Keratinocyte (primary cell): ENCODE measurements at regions not wholly inside any gene's neighbourhood (a gene's known extent, or its start where the extent isn't known, plus 50 kb on each side); places are given as distances from the start of the nearest gene placed in this dataset.

ENCODE experiments used
- DNase-seq: peaks from one replicate; pipeline ENCODE4 v3.0.0-alpha.2; 2011; ENCODE audit warnings: low read depth, missing footprints, low spot score
- FAIRE-seq: peaks from 2 replicates; lab custom pipeline; 2011; peaks lifted over from hg19 to GRCh38; lab: Jason Lieb, UNC
- H2AFZ ChIP-seq: 2 replicates; pipeline ENCODE4 v1.6.0; 2012; ENCODE audit warnings: low read length, control low read depth, inconsistent platforms; ENCODE audit not compliant: control insufficient read depth
- H3K27ac ChIP-seq: 2 replicates; pipeline ENCODE4 v1.5.1; 2011; ENCODE audit warnings: low read length; ENCODE audit not compliant: control insufficient read depth, insufficient read depth
- H3K27me3 ChIP-seq: 3 replicates; pipeline ENCODE4 v1.6.0; 2011; ENCODE audit warnings: low read length; ENCODE audit not compliant: control insufficient read depth, insufficient read depth; ENCODE audit errors: extremely low read depth
- H3K36me3 ChIP-seq, 2 experiments: 2 replicates in 1 of 2; 3 replicates in 1 of 2; pipeline ENCODE4 v1.5.1; 2011; ENCODE audit warnings: low read length in 2 of 2, mild to moderate bottlenecking in 1 of 2; ENCODE audit not compliant: control insufficient read depth in 2 of 2, insufficient read depth in 2 of 2; ENCODE audit errors: extremely low read depth in 1 of 2
- H3K4me1 ChIP-seq: 3 replicates; pipeline ENCODE4 v1.5.1; 2011; ENCODE audit warnings: low read length; ENCODE audit not compliant: control insufficient read depth, insufficient read depth; ENCODE audit errors: extremely low read depth
- H3K4me2 ChIP-seq: 3 replicates; pipeline ENCODE4 v1.6.0; 2011; ENCODE audit warnings: low read depth, low read length; ENCODE audit not compliant: control insufficient read depth, insufficient read depth; ENCODE audit errors: extremely low read depth
- H3K4me3 ChIP-seq, 3 experiments: fragments of 200-600 bp in 1 of 3; sonication (generic) in 1 of 3; 2 replicates in 2 of 3; 3 replicates in 1 of 3; pipeline ENCODE4 v1.5.1; 2011 to 2016; ENCODE audit warnings: low read length in 3 of 3, mild to moderate bottlenecking in 3 of 3, control low read depth in 2 of 3, inconsistent platforms in 1 of 3, low read depth in 1 of 3, mixed read lengths in 1 of 3, mixed run types in 1 of 3, moderate library complexity in 1 of 3; ENCODE audit not compliant: control insufficient read depth in 2 of 3, insufficient read depth in 2 of 3; ENCODE audit errors: extremely low read depth in 1 of 3
- H3K79me2 ChIP-seq: 2 replicates; pipeline ENCODE4 v1.6.0; 2012; ENCODE audit warnings: low read length; ENCODE audit not compliant: control insufficient read depth, insufficient read depth
- H3K9ac ChIP-seq: 3 replicates; pipeline ENCODE4 v1.6.0; 2011; ENCODE audit warnings: low read length; ENCODE audit not compliant: control insufficient read depth, insufficient read depth; ENCODE audit errors: extremely low read depth
- H3K9me1 ChIP-seq: 3 replicates; pipeline ENCODE4 v1.6.0; 2011; ENCODE audit warnings: low read length; ENCODE audit not compliant: control insufficient read depth, insufficient read depth; ENCODE audit errors: extremely low read depth
- H3K9me3 ChIP-seq: 2 replicates; pipeline ENCODE4 v1.5.1; 2012; ENCODE audit warnings: low read depth, low read length; ENCODE audit not compliant: control insufficient read depth
- H4K20me1 ChIP-seq: 3 replicates; pipeline ENCODE4 v1.6.0; 2011; ENCODE audit warnings: low read length; ENCODE audit not compliant: control insufficient read depth, insufficient read depth; ENCODE audit errors: extremely low read depth
- CTCF ChIP-seq, 3 experiments: IDR thresholded peaks in 1 of 3; conservative IDR thresholded peaks in 1 of 3; optimal IDR thresholded peaks in 1 of 3; 2 replicates in 2 of 3; 3 replicates in 1 of 3; pipeline versions ENCODE3 to v1.5.1; 2011; ENCODE audit warnings: low read length in 3 of 3, mild to moderate bottlenecking in 3 of 3, moderate library complexity in 2 of 3, control low read depth in 1 of 3, inconsistent platforms in 1 of 3; ENCODE audit not compliant: insufficient read depth in 2 of 3; ENCODE audit errors: extremely low read depth in 1 of 3
- EZH2 ChIP-seq: IDR thresholded peaks from one replicate; pipeline ENCODE4 v1.6.1; 2012; ENCODE audit warnings: inconsistent platforms, mild to moderate bottlenecking, low read length, moderate library complexity
- dilution Hi-C: fragments of 300-500 bp; cut with MboI; formaldehyde crosslinking; loops from one replicate; pipeline ENCODE4 v1.7.0; 2020; ENCODE audit warnings: low sequenced_read_pairs; ENCODE audit not compliant: extremely low pct_ligation_motif_present

- Histone ChIP-seq H3K4me1 (no peaks in the 10 kb centered on the region), H3K9ac (no peak overlapping the region), H2AFZ (no peak overlapping the region), H3K9me1 (no peaks in the 10 kb centered on the region), H3K79me2 (no peaks in the 10 kb centered on the region), H3K4me2 (no peak overlapping the region), H3K27ac (no peak overlapping the region), H4K20me1 (no peaks in the 10 kb centered on the region), H3K9me3 (no peaks in the 10 kb centered on the region), H3K36me3 (no peaks in the 10 kb centered on the region), H3K4me3 (no peak overlapping the region), H3K27me3 (no peaks in the 10 kb centered on the region)
- no peak for FAIRE-seq
- dilution Hi-C loops = no loop called here
- TF ChIP-seq EZH2 (no peak), CTCF (optimal IDR thresholded peaks at IDR 0.05 in 1 of 3, IDR thresholded peaks at IDR 0.05 in 1 of 3, conservative IDR thresholded peaks at IDR 0.05 in 1 of 3; ENCODE audit: extremely low read depth in 1 of 3, insufficient read depth in 2 of 3, low read length in 3 of 3) (no peak)
- DNase-seq = no peak
These were observed 149.7 kb downstream of the NMUR2 start for GRCh38 chr5:152255411-152255810.

- Histone ChIP-seq H3K36me3 (no peaks in the 10 kb centered on the region), H4K20me1 (no peaks in the 10 kb centered on the region), H3K4me2 (no peak overlapping the region), H3K4me3 (no peak overlapping the region), H3K4me1 (no peaks in the 10 kb centered on the region), H3K9me3 (no peaks in the 10 kb centered on the region), H2AFZ (no peak overlapping the region), H3K27ac (no peak overlapping the region), H3K79me2 (no peaks in the 10 kb centered on the region), H3K9me1 (no peaks in the 10 kb centered on the region), H3K9ac (no peak overlapping the region), H3K27me3 (no peaks in the 10 kb centered on the region)
- DNase-seq = no peak
- no peak for TF ChIP-seq EZH2
- dilution Hi-C loops = no loop called here
- FAIRE-seq = no peak
These were observed 157.2 kb downstream of the NMUR2 start for GRCh38 chr5:152247850-152248385.

GRCh38 chr5:152246401-152246800, 158.7 kb downstream of the NMUR2 start:
- H3K27me3 ChIP-seq = no peaks in the 10 kb centered on the region
- no peaks in the 10 kb centered on the region for H3K9me1 ChIP-seq
- dilution Hi-C loops = no loop called here
- H4K20me1 ChIP-seq = no peaks in the 10 kb centered on the region
- no peaks in the 10 kb centered on the region for H3K9me3 ChIP-seq
- H3K36me3 ChIP-seq = no peaks in the 10 kb centered on the region
- no peak overlapping the region for H3K4me3 ChIP-seq
- no peak overlapping the region for H3K4me2 ChIP-seq
- H3K9ac ChIP-seq = no peak overlapping the region
- TF ChIP-seq CTCF (optimal IDR thresholded peaks at IDR 0.05 in 1 of 3, IDR thresholded peaks at IDR 0.05 in 1 of 3, conservative IDR thresholded peaks at IDR 0.05 in 1 of 3; ENCODE audit: extremely low read depth in 1 of 3, insufficient read depth in 2 of 3, low read length in 3 of 3) (no peak), EZH2 (no peak)
- H3K27ac ChIP-seq = no peak overlapping the region
- H3K79me2 ChIP-seq = no peaks in the 10 kb centered on the region
- DNase-seq (no peak), FAIRE-seq (no peak)
- no peaks in the 10 kb centered on the region for H3K4me1 ChIP-seq
- H2AFZ ChIP-seq = no peak overlapping the region
